ENCODE measurements at regions not wholly inside any gene's neighbourhood (a gene's known extent, or its start where the extent isn't known, plus 50 kb on each side); places are given as distances from the start of the nearest gene placed in this dataset.

- no peak for TF ChIP-seq CHD7 (IDR thresholded peaks at IDR 0.05; ENCODE audit: insufficient replicate concordance, low read length)
- no peak for TF ChIP-seq TBP (IDR thresholded peaks at IDR 0.05; ENCODE audit: low read depth, low read length)
- no peak for TF ChIP-seq SP1 (IDR thresholded peaks at IDR 0.05; ENCODE audit: low read depth, low read length)
- TF ChIP-seq RXRA (IDR thresholded peaks at IDR 0.05; ENCODE audit: insufficient read depth, low read depth, low read length), result no peak
- no peak for TF ChIP-seq EGR1 (IDR thresholded peaks at IDR 0.05; ENCODE audit: borderline replicate concordance, low read depth, low read length)
- TF ChIP-seq POU5F1 (IDR thresholded peaks at IDR 0.05; ENCODE audit: low read depth, low read length), result no peak
- no peak for TF ChIP-seq ASH2L (IDR thresholded peaks at IDR 0.05; ENCODE audit: low read length)
- no peak for TF ChIP-seq PHF8 (conservative IDR thresholded peaks at IDR 0.05; ENCODE audit: low read depth, low read length)
- TF ChIP-seq SP2 (IDR thresholded peaks at IDR 0.05; ENCODE audit: low read length), result no peak
- TF ChIP-seq SAP30 (IDR thresholded peaks at IDR 0.05; ENCODE audit: insufficient read depth, insufficient replicate concordance, low read length), result no peak
- TF ChIP-seq TEAD4 (IDR thresholded peaks at IDR 0.05; ENCODE audit: low read depth, low read length), result no peak
- no peak for TF ChIP-seq RFX5 (IDR thresholded peaks at IDR 0.05; ENCODE audit: borderline replicate concordance, low read depth, low read length)
- TF ChIP-seq TAF1 (IDR thresholded peaks at IDR 0.05; ENCODE audit: low read depth, low read length), result no peak
- TF ChIP-seq ZNF274 (IDR thresholded peaks at IDR 0.05; ENCODE audit: borderline replicate concordance, extremely low read depth, low read length), result no peak
Observed at GRCh38 chr10:105726149-105726548, 1085.1 kb downstream of the SORCS3 start (continued).
